K562 (cell line): ENCODE measurements at regions not wholly inside any gene's neighbourhood (a gene's known extent, or its start where the extent isn't known, plus 50 kb on each side); places are given as distances from the start of the nearest gene placed in this dataset.

Source experiments
- HIVEP1 ChIP-seq: fragments of 250-450 bp; sonication (Bioruptor Pico); IDR thresholded peaks from 2 replicates; pipeline ENCODE4 v1.4.0; 2020; ENCODE audit warnings: mild to moderate bottlenecking
- KAT8 ChIP-seq: fragments of 450-650 bp; IDR thresholded peaks from 2 replicates; pipeline ENCODE4 v1.6.1; 2016; ENCODE audit warnings: low read depth, mild to moderate bottlenecking
- RBM17 ChIP-seq: fragments of 200-400 bp; formaldehyde crosslinking; IDR thresholded peaks from 2 replicates; pipeline ENCODE4 v1.6.1; 2017; ENCODE audit warnings: low read depth, mild to moderate bottlenecking, low read length, borderline replicate concordance
- RBM25 ChIP-seq: fragments of 200-400 bp; formaldehyde crosslinking; IDR thresholded peaks from 2 replicates; pipeline ENCODE4 v1.6.1; 2018; ENCODE audit warnings: low read length, low read depth, moderate library complexity; ENCODE audit not compliant: severe bottlenecking
- TAF1 ChIP-seq: IDR thresholded peaks from 2 replicates; pipeline ENCODE4 v1.6.1; 2011; ENCODE audit warnings: mild to moderate bottlenecking, low read length, moderate library complexity; ENCODE audit not compliant: insufficient read depth, control insufficient read depth, severe bottlenecking; ENCODE audit errors: extremely low read depth
- TAF15 ChIP-seq: fragments of 200-400 bp; formaldehyde crosslinking; IDR thresholded peaks from 2 replicates; pipeline ENCODE4 v1.6.1; 2017; ENCODE audit warnings: mild to moderate bottlenecking, low read depth, low read length, moderate library complexity
- ZNF444 ChIP-seq: fragments of 250-450 bp; sonication (Bioruptor Pico); IDR thresholded peaks from 2 replicates; pipeline ENCODE4 v1.4.0; 2020; ENCODE audit warnings: mild to moderate bottlenecking, moderate library complexity
- ZNF584 ChIP-seq: fragments of 200-800 bp; sonication (Bioruptor generic); IDR thresholded peaks from 2 replicates; pipeline ENCODE4 v1.6.1; 2016; ENCODE audit warnings: low read depth, mild to moderate bottlenecking, missing genetic modification characterization, missing compliant biosample characterization
- TF ChIP-seq, protein P1 (sequence below), 2 experiments: fragments of 450-650 bp; conservative IDR thresholded peaks; 2 replicates each; pipeline ENCODE4 v1.6.1; 2017; ENCODE audit warnings: mild to moderate bottlenecking in 2 of 2, moderate library complexity in 2 of 2
- TF ChIP-seq, protein P2 (sequence below), 2 experiments: fragments of 450-650 bp in 1 of 2; sonication (generic) in 1 of 2; formaldehyde crosslinking in 1 of 2; IDR thresholded peaks; 2 replicates each; pipeline versions ENCODE4 v1.7.1 to v1.9.0; 2016 to 2022; ENCODE audit warnings: inconsistent platforms in 1 of 2, mild to moderate bottlenecking in 1 of 2, missing genetic modification reagents in 1 of 2

DNA sequence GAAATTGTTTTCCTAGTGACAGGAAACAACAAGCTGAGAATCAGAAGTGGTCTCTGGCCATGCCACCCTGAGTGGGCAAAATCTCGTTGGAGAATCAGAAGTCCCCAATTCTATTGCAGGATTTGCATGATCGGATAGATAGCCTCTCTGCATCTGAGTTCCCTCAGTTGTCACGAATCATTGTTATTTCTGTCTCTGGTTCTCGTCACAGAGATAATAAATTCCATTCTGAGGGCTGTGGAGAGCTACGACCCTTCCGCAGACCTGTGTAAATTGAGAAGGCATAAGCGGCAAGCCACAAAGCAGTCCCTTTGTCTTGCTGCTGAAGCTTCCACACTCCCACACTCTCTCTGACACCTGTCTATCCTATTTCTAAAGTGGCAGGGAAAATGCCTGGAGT, 102.4 kb upstream of the CNR1 start (continued):
- TF ChIP-seq RBM25 (no peak), RBM17 (no peak), KAT8 (no peak), ZNF584 (no peak), TAF15 (no peak), ZNF444 (no peak), TAF1 (no peak), HIVEP1 (no peak)
- TF ChIP-seq, protein P1, sequence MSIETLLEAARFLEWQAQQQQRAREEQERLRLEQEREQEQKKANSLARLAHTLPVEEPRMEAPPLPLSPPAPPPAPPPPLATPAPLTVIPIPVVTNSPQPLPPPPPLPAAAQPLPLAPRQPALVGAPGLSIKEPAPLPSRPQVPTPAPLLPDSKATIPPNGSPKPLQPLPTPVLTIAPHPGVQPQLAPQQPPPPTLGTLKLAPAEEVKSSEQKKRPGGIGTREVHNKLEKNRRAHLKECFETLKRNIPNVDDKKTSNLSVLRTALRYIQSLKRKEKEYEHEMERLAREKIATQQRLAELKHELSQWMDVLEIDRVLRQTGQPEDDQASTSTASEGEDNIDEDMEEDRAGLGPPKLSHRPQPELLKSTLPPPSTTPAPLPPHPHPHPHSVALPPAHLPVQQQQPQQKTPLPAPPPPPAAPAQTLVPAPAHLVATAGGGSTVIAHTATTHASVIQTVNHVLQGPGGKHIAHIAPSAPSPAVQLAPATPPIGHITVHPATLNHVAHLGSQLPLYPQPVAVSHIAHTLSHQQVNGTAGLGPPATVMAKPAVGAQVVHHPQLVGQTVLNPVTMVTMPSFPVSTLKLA (conservative IDR thresholded peaks at IDR 0.05), result no peak
- TF ChIP-seq, protein P2, sequence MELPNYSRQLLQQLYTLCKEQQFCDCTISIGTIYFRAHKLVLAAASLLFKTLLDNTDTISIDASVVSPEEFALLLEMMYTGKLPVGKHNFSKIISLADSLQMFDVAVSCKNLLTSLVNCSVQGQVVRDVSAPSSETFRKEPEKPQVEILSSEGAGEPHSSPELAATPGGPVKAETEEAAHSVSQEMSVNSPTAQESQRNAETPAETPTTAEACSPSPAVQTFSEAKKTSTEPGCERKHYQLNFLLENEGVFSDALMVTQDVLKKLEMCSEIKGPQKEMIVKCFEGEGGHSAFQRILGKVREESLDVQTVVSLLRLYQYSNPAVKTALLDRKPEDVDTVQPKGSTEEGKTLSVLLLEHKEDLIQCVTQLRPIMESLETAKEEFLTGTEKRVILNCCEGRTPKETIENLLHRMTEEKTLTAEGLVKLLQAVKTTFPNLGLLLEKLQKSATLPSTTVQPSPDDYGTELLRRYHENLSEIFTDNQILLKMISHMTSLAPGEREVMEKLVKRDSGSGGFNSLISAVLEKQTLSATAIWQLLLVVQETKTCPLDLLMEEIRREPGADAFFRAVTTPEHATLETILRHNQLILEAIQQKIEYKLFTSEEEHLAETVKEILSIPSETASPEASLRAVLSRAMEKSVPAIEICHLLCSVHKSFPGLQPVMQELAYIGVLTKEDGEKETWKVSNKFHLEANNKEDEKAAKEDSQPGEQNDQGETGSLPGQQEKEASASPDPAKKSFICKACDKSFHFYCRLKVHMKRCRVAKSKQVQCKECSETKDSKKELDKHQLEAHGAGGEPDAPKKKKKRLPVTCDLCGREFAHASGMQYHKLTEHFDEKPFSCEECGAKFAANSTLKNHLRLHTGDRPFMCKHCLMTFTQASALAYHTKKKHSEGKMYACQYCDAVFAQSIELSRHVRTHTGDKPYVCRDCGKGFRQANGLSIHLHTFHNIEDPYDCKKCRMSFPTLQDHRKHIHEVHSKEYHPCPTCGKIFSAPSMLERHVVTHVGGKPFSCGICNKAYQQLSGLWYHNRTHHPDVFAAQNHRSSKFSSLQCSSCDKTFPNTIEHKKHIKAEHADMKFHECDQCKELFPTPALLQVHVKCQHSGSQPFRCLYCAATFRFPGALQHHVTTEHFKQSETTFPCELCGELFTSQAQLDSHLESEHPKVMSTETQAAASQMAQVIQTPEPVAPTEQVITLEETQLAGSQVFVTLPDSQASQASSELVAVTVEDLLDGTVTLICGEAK (IDR thresholded peaks at IDR 0.05), result no peak
- TF ChIP-seq, protein P2 (CRISPR knock-in tag; IDR thresholded peaks at IDR 0.05), result no peak
